NOMO-1 treated with DMSO at 0.1 percent for 48 hours (cell line): ENCODE measurements at regions not wholly inside any gene's neighbourhood (a gene's known extent, or its start where the extent isn't known, plus 50 kb on each side); places are given as distances from the start of the nearest gene placed in this dataset.

ENCODE experiments used
- DNase-seq: peaks from one replicate; lab custom pipeline; 2025; ENCODE audit not compliant: unreplicated experiment; lab: John Stamatoyannopoulos, UW

- no peak for DNase-seq
These were observed 295.1 kb downstream of the TLE1 start for GRCh38 chr9:81393985-81394811.

GRCh38 chr9:81391457-81391825 lies 297.9 kb downstream of the TLE1 start:
- DNase-seq: no peak

- DNase-seq: no peak
These were observed 298.4 kb downstream of the TLE1 start for GRCh38 chr9:81390792-81391456.

GRCh38 chr9:81389569-81389993 lies 299.8 kb downstream of the TLE1 start:
- DNase-seq: no peak

GRCh38 chr9:81388831-81389230 lies 300.5 kb downstream of the TLE1 start:
- DNase-seq: no peak

- DNase-seq: no peak
These were observed 301.8 kb downstream of the TLE1 start for GRCh38 chr9:81387360-81388106.

GRCh38 chr9:81384911-81385310 lies 304.4 kb downstream of the TLE1 start:
- no peak for DNase-seq

- no peak for DNase-seq
These were observed 307.1 kb downstream of the TLE1 start for GRCh38 chr9:81382281-81382680.

GRCh38 chr9:81381694-81382093 lies 307.7 kb downstream of the TLE1 start:
- no peak for DNase-seq

GRCh38 chr9:81380504-81381359 lies 308.6 kb downstream of the TLE1 start:
- no peak for DNase-seq

- no peak for DNase-seq
These were observed 309.7 kb downstream of the TLE1 start for GRCh38 chr9:81379655-81380054.

GRCh38 chr9:81377921-81378320 lies 311.4 kb downstream of the TLE1 start:
- DNase-seq: no peak

- DNase-seq: no peak
These were observed 312.0 kb downstream of the TLE1 start for GRCh38 chr9:81377320-81377719.

- DNase-seq: peak; percentile 4
These were observed 313.9 kb downstream of the TLE1 start for GRCh38 chr9:81375187-81376100.

- no peak for DNase-seq
These were observed 314.7 kb downstream of the TLE1 start for GRCh38 chr9:81374459-81375186.

- DNase-seq: no peak
These were observed 316.1 kb downstream of the TLE1 start for GRCh38 chr9:81373294-81373693.

GRCh38 chr9:81372628-81373191 lies 316.6 kb downstream of the TLE1 start:
- no peak for DNase-seq

GRCh38 chr9:81371824-81372223 lies 317.5 kb downstream of the TLE1 start:
- DNase-seq: no peak

GRCh38 chr9:81370650-81371049 lies 318.7 kb downstream of the TLE1 start:
- no peak for DNase-seq
